Astrocyte (in vitro differentiated cells and primary cell): ENCODE measurements at regions not wholly inside any gene's neighbourhood (a gene's known extent, or its start where the extent isn't known, plus 50 kb on each side); places are given as distances from the start of the nearest gene placed in this dataset.
A peak's percentile ranks its signal among the peaks of the same experiment; 100 is the strongest.

Experiments
- DNase-seq: peaks from one replicate; pipeline ENCODE4 v3.0.0-alpha.2; 2010; ENCODE audit warnings: low read depth
- FAIRE-seq: peaks from 2 replicates; lab custom pipeline; 2011; peaks lifted over from hg19 to GRCh38; lab: Jason Lieb, UNC
- H2AFZ ChIP-seq: 2 replicates; pipeline ENCODE4 v1.6.0; 2012; ENCODE audit warnings: low read depth, low read length, inconsistent platforms
- H3K27ac ChIP-seq: 2 replicates; pipeline ENCODE4 v1.5.1; 2011; ENCODE audit warnings: low read depth, low read length, inconsistent platforms
- H3K27me3 ChIP-seq: 2 replicates; pipeline ENCODE4 v1.6.0; 2011; ENCODE audit warnings: low read length, inconsistent platforms; ENCODE audit not compliant: insufficient read depth
- H3K36me3 ChIP-seq: 2 replicates; pipeline ENCODE4 v1.5.1; 2011; ENCODE audit warnings: low read length, inconsistent platforms; ENCODE audit not compliant: insufficient read depth
- H3K4me1 ChIP-seq: 2 replicates; pipeline ENCODE4 v1.5.1; 2011; ENCODE audit warnings: low read length, inconsistent platforms; ENCODE audit not compliant: insufficient read depth
- H3K4me2 ChIP-seq: 2 replicates; pipeline ENCODE4 v1.6.0; 2012; ENCODE audit warnings: low read length, inconsistent platforms
- H3K4me3 ChIP-seq: 2 replicates; pipeline ENCODE4 v1.5.1; 2011; ENCODE audit warnings: low read depth, mild to moderate bottlenecking, low read length, inconsistent platforms; ENCODE audit not compliant: insufficient read depth
- H3K79me2 ChIP-seq: 2 replicates; pipeline ENCODE4 v1.6.0; 2012; ENCODE audit warnings: mild to moderate bottlenecking, low read length, inconsistent platforms; ENCODE audit not compliant: insufficient read depth
- H3K9ac ChIP-seq: 2 replicates; pipeline ENCODE4 v1.6.0; 2012; ENCODE audit warnings: mild to moderate bottlenecking, low read length, inconsistent platforms
- H3K9me3 ChIP-seq: 2 replicates; pipeline ENCODE4 v1.5.1; 2012; ENCODE audit warnings: low read depth, mild to moderate bottlenecking, low read length, inconsistent platforms; ENCODE audit not compliant: insufficient read depth
- H4K20me1 ChIP-seq: 2 replicates; pipeline ENCODE4 v1.6.0; 2012; ENCODE audit warnings: low read length, inconsistent platforms; ENCODE audit not compliant: insufficient read depth
- H3K27ac Mint-ChIP-seq: one replicate; pipeline ENCODE4 v1.8.0; 2021; ENCODE audit warnings: mild to moderate bottlenecking, mixed read lengths; ENCODE audit not compliant: unreplicated experiment
- H3K27me3 Mint-ChIP-seq: one replicate; pipeline ENCODE4 v1.8.0; 2021; ENCODE audit warnings: low read depth, mixed read lengths; ENCODE audit not compliant: unreplicated experiment
- H3K36me3 Mint-ChIP-seq: one replicate; pipeline ENCODE4 v1.8.0; 2021; ENCODE audit warnings: low read depth, mixed read lengths; ENCODE audit not compliant: unreplicated experiment
- H3K4me1 Mint-ChIP-seq: one replicate; pipeline ENCODE4 v1.8.0; 2021; ENCODE audit warnings: low read depth, mixed read lengths; ENCODE audit not compliant: unreplicated experiment
- H3K4me3 Mint-ChIP-seq: one replicate; pipeline ENCODE4 v1.8.0; 2021; ENCODE audit warnings: mild to moderate bottlenecking, moderate library complexity, mixed read lengths; ENCODE audit not compliant: unreplicated experiment
- H3K9me3 Mint-ChIP-seq: one replicate; pipeline ENCODE4 v1.8.0; 2021; ENCODE audit warnings: mild to moderate bottlenecking, mixed read lengths; ENCODE audit not compliant: unreplicated experiment
- CTCF ChIP-seq: IDR thresholded peaks from 2 replicates; pipeline ENCODE4 v1.5.1; 2011; ENCODE audit warnings: low read depth, mild to moderate bottlenecking, inconsistent platforms, low read length, moderate library complexity; ENCODE audit not compliant: insufficient read depth
- EZH2 ChIP-seq: IDR thresholded peaks from 2 replicates; pipeline ENCODE4 v1.6.1; 2012; ENCODE audit warnings: mild to moderate bottlenecking, low read length, inconsistent platforms; ENCODE audit not compliant: insufficient read depth

- no peaks in the 10 kb centered on the region for H3K79me2 ChIP-seq
- Mint-ChIP-seq H3K9me3 (no peaks in the 10 kb centered on the region), H3K36me3 (no peaks in the 10 kb centered on the region), H3K27ac (no peak overlapping the region), H3K4me3 (no peak overlapping the region), H3K4me1 (no peaks in the 10 kb centered on the region), H3K27me3 (no peaks in the 10 kb centered on the region)
- no peak overlapping the region for H3K4me2 ChIP-seq
- H3K9ac ChIP-seq: no peak overlapping the region
- H3K27ac ChIP-seq: no peak overlapping the region
- DNase-seq (no peak), FAIRE-seq (no peak)
- H3K4me1 ChIP-seq: no peaks in the 10 kb centered on the region
- no peak overlapping the region for H2AFZ ChIP-seq
- H3K9me3 ChIP-seq: no peaks in the 10 kb centered on the region
- no peaks in the 10 kb centered on the region for H4K20me1 ChIP-seq
- no peak overlapping the region for H3K4me3 ChIP-seq
- TF ChIP-seq EZH2: no peak
- H3K36me3 ChIP-seq: no peaks in the 10 kb centered on the region
- no peaks in the 10 kb centered on the region for H3K27me3 ChIP-seq
Observed at GRCh38 chr3:153752405-153753027, 368.7 kb upstream of the ARHGEF26 start.

GRCh38 chr3:153753035-153753434 is 368.2 kb upstream of the ARHGEF26 start:
- no peaks in the 10 kb centered on the region for H3K36me3 ChIP-seq
- H2AFZ ChIP-seq: no peak overlapping the region
- Mint-ChIP-seq H3K4me1 (no peaks in the 10 kb centered on the region), H3K9me3 (no peaks in the 10 kb centered on the region), H3K27ac (no peak overlapping the region), H3K27me3 (no peaks in the 10 kb centered on the region), H3K4me3 (no peak overlapping the region), H3K36me3 (no peaks in the 10 kb centered on the region)
- FAIRE-seq (no peak), DNase-seq (no peak)
- no peaks in the 10 kb centered on the region for H3K9me3 ChIP-seq
- H3K9ac ChIP-seq: no peak overlapping the region
- TF ChIP-seq CTCF: no peak
- TF ChIP-seq EZH2: no peak
- H4K20me1 ChIP-seq: no peaks in the 10 kb centered on the region
- H3K4me3 ChIP-seq: no peak overlapping the region
- H3K27me3 ChIP-seq: no peaks in the 10 kb centered on the region
- no peak overlapping the region for H3K27ac ChIP-seq
- no peaks in the 10 kb centered on the region for H3K4me1 ChIP-seq
- no peaks in the 10 kb centered on the region for H3K79me2 ChIP-seq
- no peak overlapping the region for H3K4me2 ChIP-seq

DNA sequence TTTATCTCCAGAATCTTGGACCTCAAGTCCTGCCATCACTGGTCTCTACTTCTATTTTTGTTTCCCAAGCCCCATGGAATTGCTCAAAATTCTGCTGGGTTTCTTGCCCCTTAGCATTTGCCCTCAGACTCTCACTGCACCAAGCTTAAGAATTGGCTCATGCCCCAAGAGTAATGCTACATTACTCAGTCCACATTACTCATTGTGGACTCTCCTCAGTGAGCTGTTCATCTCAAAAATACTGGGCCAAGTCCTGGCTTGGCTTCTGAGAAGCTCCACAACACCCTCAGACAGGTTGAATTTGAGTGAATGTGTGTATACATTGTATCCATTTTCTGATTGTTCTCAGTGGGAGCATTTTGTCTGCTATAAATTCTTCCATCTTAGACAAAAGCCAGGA is 364.4 kb upstream of the ARHGEF26 start:
- peak; percentile 26 for DNase-seq
- Histone ChIP-seq H3K27me3 (no peaks in the 10 kb centered on the region), H3K79me2 (no peaks in the 10 kb centered on the region), H3K9ac (no peak overlapping the region), H3K27ac (no peak overlapping the region), H3K4me3 (no peak overlapping the region), H3K9me3 (no peaks in the 10 kb centered on the region), H3K36me3 (no peaks in the 10 kb centered on the region), H3K4me2 (no peak overlapping the region), H2AFZ (no peak overlapping the region), H4K20me1 (no peaks in the 10 kb centered on the region), H3K4me1 (no peaks in the 10 kb centered on the region)
- H3K36me3 Mint-ChIP-seq: no peaks in the 10 kb centered on the region
- TF ChIP-seq EZH2 (no peak), CTCF (no peak)
- no peaks in the 10 kb centered on the region for H3K27me3 Mint-ChIP-seq
- H3K27ac Mint-ChIP-seq: no peak overlapping the region
- H3K4me3 Mint-ChIP-seq: no peak overlapping the region
- peak; percentile 17 for FAIRE-seq
- H3K4me1 Mint-ChIP-seq: no peaks in the 10 kb centered on the region
- peaks cover 2% of the 10 kb centered on the region for H3K9me3 Mint-ChIP-seq
